AG09309 (cell line): ENCODE measurements at regions not wholly inside any gene's neighbourhood (a gene's known extent, or its start where the extent isn't known, plus 50 kb on each side); places are given as distances from the start of the nearest gene placed in this dataset.
"Not testable (repeated sequence)": the region's sequence is repeated elsewhere in the genome, so short reads cannot be mapped to it uniquely, and the experiment has no call there.

Experiments used
- DNase-seq: peaks from one replicate; pipeline ENCODE4 v3.0.0-alpha.2; 2010; ENCODE audit warnings: low read depth
- H3K4me3 ChIP-seq: 2 replicates; pipeline ENCODE4 v1.5.1; 2011; ENCODE audit warnings: mild to moderate bottlenecking, low read depth, low read length, moderate library complexity; ENCODE audit not compliant: control insufficient read depth
- CTCF ChIP-seq: IDR thresholded peaks from 2 replicates; pipeline ENCODE4 v1.5.1; 2011; ENCODE audit warnings: mild to moderate bottlenecking, low read depth, low read length, inconsistent platforms; ENCODE audit not compliant: insufficient read depth, control insufficient read depth; ENCODE audit errors: missing control alignments

DNA sequence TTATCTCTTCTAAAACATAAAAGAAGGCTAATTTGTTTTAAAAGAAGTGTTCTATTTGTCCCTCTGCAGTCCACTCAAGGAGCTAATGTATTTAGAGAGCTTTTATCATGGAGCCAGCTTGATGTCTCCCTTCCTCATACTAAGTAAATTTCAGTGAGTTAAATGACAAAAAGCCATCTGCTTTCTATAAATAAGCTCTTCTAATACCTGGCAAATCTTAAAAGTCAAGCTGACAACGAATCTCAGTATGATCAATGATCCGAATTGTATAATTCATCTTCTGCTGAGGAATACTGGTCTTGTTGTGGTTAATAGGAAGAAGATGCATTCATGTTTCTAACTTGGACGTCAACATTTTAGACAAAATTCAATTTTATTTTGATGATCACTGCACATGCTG lies 1390.7 kb downstream of the CDH8 start:
- TF ChIP-seq CTCF = no peak
- no peak for DNase-seq
- H3K4me3 ChIP-seq = no peak overlapping the region

GRCh38 chr16:60642956-60643355 lies 1393.3 kb downstream of the CDH8 start:
- no peak overlapping the region for H3K4me3 ChIP-seq
- no peak for TF ChIP-seq CTCF
- DNase-seq = no peak

DNA sequence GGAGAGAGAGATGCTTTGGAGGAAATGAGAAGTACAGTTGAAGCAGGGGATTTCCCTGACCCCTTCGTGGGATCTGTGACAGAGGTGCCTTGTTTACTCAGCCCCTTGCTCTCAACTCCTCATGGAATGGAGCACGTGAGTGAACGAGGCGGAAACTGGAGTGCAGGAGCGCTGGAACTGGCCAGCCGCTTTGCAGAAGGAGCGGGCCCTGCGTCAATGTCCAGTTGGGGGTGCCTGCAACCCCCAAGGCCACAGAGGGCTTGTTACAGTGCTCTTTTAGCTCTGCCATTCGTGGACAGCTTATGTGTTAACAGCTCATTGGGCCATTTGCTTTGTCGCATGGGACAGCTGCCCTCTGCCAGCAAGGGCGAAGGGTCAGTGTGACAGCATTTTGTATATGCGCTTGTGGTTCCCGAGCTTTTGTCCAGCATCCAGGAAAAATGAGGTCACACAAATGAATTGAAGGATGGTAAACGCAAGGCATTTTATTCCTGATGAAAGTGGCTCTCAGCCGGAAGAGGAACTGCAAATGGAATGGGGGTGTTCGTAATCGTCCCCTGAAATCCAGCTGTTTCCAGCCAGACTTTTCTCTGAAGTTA lies 1395.1 kb downstream of the CDH8 start:
- H3K4me3 ChIP-seq = no peak overlapping the region
- no peak for TF ChIP-seq CTCF
- no peak for DNase-seq

GRCh38 chr16:60640038-60640437 lies 1396.2 kb downstream of the CDH8 start:
- TF ChIP-seq CTCF = no peak
- no peak for DNase-seq
- no peak overlapping the region for H3K4me3 ChIP-seq

GRCh38 chr16:60636636-60637035 lies 1399.6 kb downstream of the CDH8 start:
- DNase-seq, H3K4me3 ChIP-seq: not testable (repeated sequence)

DNA sequence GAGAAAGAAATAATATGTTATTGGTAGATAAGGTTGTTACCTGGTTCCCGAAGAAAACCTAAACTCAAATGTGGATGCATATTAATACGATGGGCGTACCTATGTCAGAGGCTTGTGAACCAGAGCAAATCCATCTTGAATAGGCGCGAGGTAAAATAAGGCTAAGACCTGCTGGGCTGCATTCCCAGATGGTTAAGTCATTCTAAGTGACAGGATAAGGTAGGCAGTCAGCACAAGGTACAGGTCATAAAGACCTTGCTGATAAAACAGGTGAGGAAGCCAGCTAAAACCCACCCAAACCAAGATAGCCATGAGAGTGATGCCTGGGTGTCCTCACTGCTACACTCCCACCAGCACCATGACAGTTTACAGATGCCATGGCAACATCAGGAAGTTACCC lies 1400.1 kb downstream of the CDH8 start:
- no peak for DNase-seq
- TF ChIP-seq CTCF = no peak
- H3K4me3 ChIP-seq = no peak overlapping the region

DNA sequence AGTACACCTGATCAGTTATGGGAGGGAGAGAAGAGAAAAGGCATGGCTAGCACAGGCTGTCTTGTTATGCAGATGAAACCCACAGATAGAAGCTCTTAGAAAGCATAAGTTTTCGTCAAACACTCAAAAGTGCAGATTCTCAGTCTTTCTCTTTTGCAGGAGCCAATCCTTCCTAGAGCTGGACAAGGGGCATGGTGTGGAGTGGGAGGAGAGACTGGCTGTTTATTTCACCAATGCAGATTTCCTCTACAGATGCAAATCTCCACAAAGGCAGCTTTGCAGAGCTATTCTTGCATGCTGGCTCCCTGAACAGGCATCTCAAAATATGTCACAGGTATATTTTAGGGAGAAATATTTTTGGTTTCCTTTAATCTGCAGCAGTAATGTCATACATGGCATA lies 1400.7 kb downstream of the CDH8 start:
- no peak overlapping the region for H3K4me3 ChIP-seq
- no peak for DNase-seq
- TF ChIP-seq CTCF = no peak
